ENCODE measurements at regions not wholly inside any gene's neighbourhood (a gene's known extent, or its start where the extent isn't known, plus 50 kb on each side); places are given as distances from the start of the nearest gene placed in this dataset.
"Not testable (repeated sequence)": the region's sequence is repeated elsewhere in the genome, so short reads cannot be mapped to it uniquely, and the experiment has no call there.

- Mint-ChIP-seq H3K36me3 (no peaks in the 10 kb centered on the region), H3K4me1 (no peaks in the 10 kb centered on the region), H3K9me3 (peaks cover 8% of the 10 kb centered on the region), H3K27ac (no peak overlapping the region), H3K27me3 (no peaks in the 10 kb centered on the region), H3K4me3 (no peak overlapping the region)
- no peak for DNase-seq
- CTCF ChIA-PET: no interaction called here
These were observed 413.5 kb upstream of the CCNG1 start for GRCh38 chr5:163023846-163024245.

DNA sequence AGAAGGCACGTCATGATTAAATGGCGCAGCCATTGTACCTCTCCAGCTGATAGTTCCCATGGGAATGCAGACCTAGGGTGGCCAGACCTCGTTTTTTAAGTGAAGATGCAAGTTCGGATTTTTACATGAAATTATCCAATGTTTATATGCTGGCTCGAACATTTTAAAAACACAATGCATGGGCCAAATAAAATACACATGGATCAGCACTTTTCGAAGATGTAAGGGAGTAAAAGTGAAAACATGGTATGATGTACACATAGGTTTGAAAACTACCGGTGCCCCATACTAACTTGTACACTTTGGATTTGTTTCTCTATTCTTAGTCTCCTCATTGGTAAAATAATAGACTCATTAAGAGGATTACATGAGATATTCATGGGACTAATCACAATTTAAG is 412.5 kb upstream of the CCNG1 start:
- no peaks in the 10 kb centered on the region for H3K27me3 Mint-ChIP-seq
- H3K36me3 Mint-ChIP-seq: no peaks in the 10 kb centered on the region
- DNase-seq: no peak
- no peaks in the 10 kb centered on the region for H3K4me1 Mint-ChIP-seq
- CTCF ChIA-PET: no interaction called here
- H3K4me3 Mint-ChIP-seq: no peak overlapping the region
- H3K27ac Mint-ChIP-seq: no peak overlapping the region
- H3K9me3 Mint-ChIP-seq: peaks cover 8% of the 10 kb centered on the region

- Mint-ChIP-seq H3K36me3 (no peaks in the 10 kb centered on the region), H3K4me3 (no peak overlapping the region), H3K9me3 (peaks cover 19% of the 10 kb centered on the region), H3K4me1 (no peaks in the 10 kb centered on the region), H3K27me3 (no peaks in the 10 kb centered on the region), H3K27ac (no peak overlapping the region)
- CTCF ChIA-PET: no interaction called here
- DNase-seq: no peak
These were observed 403.7 kb upstream of the CCNG1 start for GRCh38 chr5:163033656-163034055.

DNA sequence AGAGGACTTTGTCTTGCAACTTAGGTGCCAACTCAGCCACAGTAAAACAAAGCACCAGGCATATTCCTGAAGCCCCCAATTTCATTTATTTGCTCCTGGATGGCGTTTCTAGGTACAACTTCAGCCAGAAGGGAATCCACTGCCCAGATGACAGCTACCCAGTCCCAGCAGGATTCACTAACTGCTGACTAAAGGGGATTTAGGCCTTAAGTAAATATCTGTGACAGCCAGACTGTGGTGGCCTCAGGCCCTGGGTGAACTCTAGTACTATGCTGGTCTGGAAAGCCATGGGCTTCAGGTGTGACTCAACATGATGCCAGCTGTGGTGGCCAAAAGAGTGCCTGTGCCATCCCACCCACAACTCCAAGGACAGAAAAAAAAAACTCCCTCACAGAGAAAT is 396.1 kb upstream of the CCNG1 start:
- Mint-ChIP-seq H3K4me1 (no peaks in the 10 kb centered on the region), H3K27me3 (no peaks in the 10 kb centered on the region), H3K36me3 (no peaks in the 10 kb centered on the region), H3K27ac (no peak overlapping the region), H3K9me3 (peaks cover 20% of the 10 kb centered on the region), H3K4me3 (no peak overlapping the region)
- no peak for DNase-seq
- CTCF ChIA-PET: no interaction called here

- H3K9me3 Mint-ChIP-seq: peaks cover 11% of the 10 kb centered on the region
- H3K36me3 Mint-ChIP-seq: no peaks in the 10 kb centered on the region
- CTCF ChIA-PET: no interaction called here
- H3K27ac Mint-ChIP-seq: no peak overlapping the region
- H3K27me3 Mint-ChIP-seq: no peaks in the 10 kb centered on the region
- no peak overlapping the region for H3K4me3 Mint-ChIP-seq
- H3K4me1 Mint-ChIP-seq: no peaks in the 10 kb centered on the region
- no peak for DNase-seq
These were observed 357.8 kb upstream of the CCNG1 start for GRCh38 chr5:163079618-163080017.

DNA sequence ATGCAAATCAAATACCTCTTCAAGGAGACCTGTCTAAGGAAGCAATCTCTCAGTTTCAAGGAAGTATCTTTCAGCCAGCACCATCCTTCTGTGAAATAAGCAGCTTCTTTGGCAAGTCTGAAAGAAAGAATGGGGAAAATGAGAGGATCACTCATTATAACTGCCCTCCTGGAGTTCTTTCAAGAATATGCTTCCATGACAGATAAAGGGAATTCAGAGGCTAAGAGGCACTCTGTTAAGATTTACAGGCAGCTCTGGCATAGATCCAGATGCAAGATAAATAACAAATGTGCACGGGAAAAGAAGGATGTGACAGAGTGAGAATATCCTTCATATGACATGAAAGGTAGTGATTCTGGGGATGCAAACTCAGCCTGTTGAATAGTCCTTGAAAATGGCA is 348.2 kb upstream of the CCNG1 start:
- Mint-ChIP-seq H3K9me3 (peaks cover 7% of the 10 kb centered on the region), H3K4me1 (no peaks in the 10 kb centered on the region), H3K36me3 (no peaks in the 10 kb centered on the region), H3K4me3 (no peak overlapping the region), H3K27me3 (no peaks in the 10 kb centered on the region), H3K27ac (no peak overlapping the region)
- CTCF ChIA-PET: no interaction called here
- DNase-seq: no peak

- no peaks in the 10 kb centered on the region for H3K4me1 Mint-ChIP-seq
- no peak overlapping the region for H3K27ac Mint-ChIP-seq
- CTCF ChIA-PET: no interaction called here
- H3K4me3 Mint-ChIP-seq: no peak overlapping the region
- H3K36me3 Mint-ChIP-seq: no peaks in the 10 kb centered on the region
- no peak for DNase-seq
- H3K9me3 Mint-ChIP-seq: peaks cover 7% of the 10 kb centered on the region
- no peaks in the 10 kb centered on the region for H3K27me3 Mint-ChIP-seq
These were observed 347.5 kb upstream of the CCNG1 start for GRCh38 chr5:163089926-163090325.

GRCh38 chr5:163094492-163095180 is 342.8 kb upstream of the CCNG1 start:
- Mint-ChIP-seq H3K27ac (no peak overlapping the region), H3K4me3 (no peak overlapping the region), H3K4me1 (no peaks in the 10 kb centered on the region), H3K36me3 (no peaks in the 10 kb centered on the region), H3K27me3 (no peaks in the 10 kb centered on the region), H3K9me3 (peaks cover 6% of the 10 kb centered on the region)
- CTCF ChIA-PET: no interaction called here
- no peak for DNase-seq

DNA sequence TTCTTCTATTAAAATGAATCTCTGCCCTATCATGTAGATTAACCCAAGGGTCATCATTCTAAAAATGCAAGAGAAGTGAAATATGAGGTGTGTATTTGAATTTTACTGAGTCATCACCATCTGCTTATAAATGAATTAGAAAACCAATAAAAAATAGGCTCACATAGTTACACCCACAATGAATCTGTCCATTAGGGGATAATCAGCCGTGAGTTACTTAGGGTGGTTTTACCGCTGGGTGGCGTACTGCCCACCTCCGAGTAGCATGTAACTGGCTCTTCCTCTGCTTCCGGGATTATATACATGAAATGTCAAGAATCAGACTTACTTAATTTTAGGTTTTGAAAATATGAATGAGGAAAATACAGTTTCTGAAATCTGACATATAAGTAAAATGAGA is 332.9 kb upstream of the CCNG1 start:
- DNase-seq: no peak
- CTCF ChIA-PET: interaction anchor here (1.0 kb wide), 1 partner anchor 304 kb away, joined by 3 read pairs; no protein-coding TSS in a partner anchor
- Mint-ChIP-seq H3K27ac (no peak overlapping the region), H3K4me3 (no peak overlapping the region), H3K27me3 (no peaks in the 10 kb centered on the region), H3K4me1 (no peaks in the 10 kb centered on the region), H3K9me3 (peaks cover 18% of the 10 kb centered on the region), H3K36me3 (no peaks in the 10 kb centered on the region)

DNA sequence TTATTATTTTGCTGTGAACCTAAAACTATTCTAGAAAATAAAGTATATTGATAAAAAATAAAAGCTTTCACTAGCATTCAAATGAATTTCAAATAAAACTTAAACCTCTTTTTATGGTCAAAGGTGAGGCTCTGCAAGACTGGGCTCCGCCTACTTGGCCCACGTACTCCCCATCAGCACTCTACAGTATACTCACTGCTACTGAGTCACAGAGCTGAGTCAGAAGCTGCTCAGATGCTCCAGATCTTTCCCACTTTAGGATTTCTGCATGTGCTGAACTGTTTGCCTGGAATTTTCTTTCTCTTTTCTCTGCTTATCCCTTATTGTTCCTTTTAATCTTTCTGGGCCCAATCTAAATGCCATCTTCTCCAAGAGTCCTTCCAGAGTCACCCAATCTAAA is 331.9 kb upstream of the CCNG1 start:
- no peaks in the 10 kb centered on the region for H3K27me3 Mint-ChIP-seq
- DNase-seq: no peak
- peaks cover 17% of the 10 kb centered on the region for H3K9me3 Mint-ChIP-seq
- no peaks in the 10 kb centered on the region for H3K36me3 Mint-ChIP-seq
- no peak overlapping the region for H3K27ac Mint-ChIP-seq
- H3K4me3 Mint-ChIP-seq: no peak overlapping the region
- CTCF ChIA-PET: interaction anchor here (0.6 kb wide), 1 partner anchor 1009 kb away, joined by 3 read pairs; no protein-coding TSS in a partner anchor
- H3K4me1 Mint-ChIP-seq: no peaks in the 10 kb centered on the region

- Mint-ChIP-seq H3K4me1 (no peaks in the 10 kb centered on the region), H3K27me3 (no peaks in the 10 kb centered on the region), H3K9me3 (peaks cover 14% of the 10 kb centered on the region), H3K4me3 (no peak overlapping the region), H3K36me3 (no peaks in the 10 kb centered on the region), H3K27ac (no peak overlapping the region)
- CTCF ChIA-PET: no interaction called here
- no peak for DNase-seq
These were observed 331.3 kb upstream of the CCNG1 start for GRCh38 chr5:163106098-163106497.

GRCh38 chr5:163108351-163108750 is 329.0 kb upstream of the CCNG1 start:
- CTCF ChIA-PET: no interaction called here
- Mint-ChIP-seq H3K9me3 (peaks cover 9% of the 10 kb centered on the region), H3K4me1 (no peaks in the 10 kb centered on the region), H3K36me3 (no peaks in the 10 kb centered on the region), H3K27me3 (no peaks in the 10 kb centered on the region), H3K27ac (no peak overlapping the region), H3K4me3 (no peak overlapping the region)
- no peak for DNase-seq

DNA sequence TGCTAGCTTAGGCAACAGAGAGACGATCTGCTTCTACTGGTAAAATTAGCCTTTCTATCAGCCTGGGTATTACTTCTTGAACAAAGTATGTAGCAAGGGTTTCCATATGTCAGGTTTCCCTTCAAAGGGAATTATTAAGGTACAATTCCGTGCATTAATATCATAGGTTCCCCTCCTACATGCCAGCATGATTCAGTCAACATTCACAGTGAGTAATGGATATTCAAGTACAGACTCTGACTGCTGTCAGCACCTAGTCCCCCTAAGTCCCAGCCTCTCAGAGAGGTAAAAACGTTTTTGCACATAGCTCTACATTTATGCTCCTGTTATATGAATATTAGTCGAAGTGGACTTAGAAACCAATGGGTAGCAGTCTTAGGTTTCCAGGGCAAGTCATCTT is 322.4 kb upstream of the CCNG1 start:
- H3K4me3 Mint-ChIP-seq: no peak overlapping the region
- no peaks in the 10 kb centered on the region for H3K4me1 Mint-ChIP-seq
- no peaks in the 10 kb centered on the region for H3K27me3 Mint-ChIP-seq
- no peak for DNase-seq
- H3K9me3 Mint-ChIP-seq: peaks cover 20% of the 10 kb centered on the region
- H3K36me3 Mint-ChIP-seq: no peaks in the 10 kb centered on the region
- no peak overlapping the region for H3K27ac Mint-ChIP-seq
- CTCF ChIA-PET: no interaction called here

- H3K27me3 Mint-ChIP-seq, H3K4me1 Mint-ChIP-seq, CTCF ChIA-PET, H3K4me3 Mint-ChIP-seq, H3K36me3 Mint-ChIP-seq, DNase-seq, H3K27ac Mint-ChIP-seq: not testable (repeated sequence)
- peaks cover 30% of the 10 kb centered on the region for H3K9me3 Mint-ChIP-seq
These were observed 320.8 kb upstream of the CCNG1 start for GRCh38 chr5:163116618-163117017.

GRCh38 chr5:163134061-163134460 is 303.3 kb upstream of the CCNG1 start:
- H3K27me3 Mint-ChIP-seq: no peaks in the 10 kb centered on the region
- no peak for DNase-seq
- H3K4me3 Mint-ChIP-seq: no peak overlapping the region
- CTCF ChIA-PET: no interaction called here
- H3K4me1 Mint-ChIP-seq: no peaks in the 10 kb centered on the region
- H3K9me3 Mint-ChIP-seq: peaks cover 6% of the 10 kb centered on the region
- H3K36me3 Mint-ChIP-seq: no peaks in the 10 kb centered on the region
- no peak overlapping the region for H3K27ac Mint-ChIP-seq

GRCh38 chr5:163135849-163136248 is 301.5 kb upstream of the CCNG1 start:
- Mint-ChIP-seq H3K27ac (no peak overlapping the region), H3K4me1 (no peaks in the 10 kb centered on the region)

More at GRCh38 chr5:163135849-163136248, 301.5 kb upstream of the CCNG1 start:
- DNase-seq: no peak
- no peak overlapping the region for H3K4me3 Mint-ChIP-seq
- no peaks in the 10 kb centered on the region for H3K36me3 Mint-ChIP-seq
- no peaks in the 10 kb centered on the region for H3K27me3 Mint-ChIP-seq
- CTCF ChIA-PET: no interaction called here
- H3K9me3 Mint-ChIP-seq: peaks cover 11% of the 10 kb centered on the region
